ENCODE measurements at regions not wholly inside any gene's neighbourhood (a gene's known extent, or its start where the extent isn't known, plus 50 kb on each side); places are given as distances from the start of the nearest gene placed in this dataset.

GRCh38 chr6:40930045-40930444 is 109.0 kb downstream of the UNC5CL start:
- H2BK15ac ChIP-seq (ENCODE audit: low read length) = no peak overlapping the region
- H3K9ac ChIP-seq (ENCODE audit: low read depth, low read length, poor library complexity) = no peak overlapping the region
- no peak overlapping the region for H3K23ac ChIP-seq (ENCODE audit: low read depth, low read length, poor library complexity)
- no peak overlapping the region for H3K14ac ChIP-seq (ENCODE audit: low read length)
- no peaks in the 10 kb centered on the region for H3K9me3 ChIP-seq (replicated peaks in 1 of 2; ENCODE audit: control insufficient read depth in 2 of 2, insufficient read depth in 1 of 2, low read depth in 1 of 2, low read length in 2 of 2)
- H3K4me3 ChIP-seq (ENCODE audit: low read length in 2 of 2) = no peak overlapping the region
- H4K91ac ChIP-seq (ENCODE audit: low read depth, low read length, poor library complexity) = no peak overlapping the region
- H3K27me3 ChIP-seq (ENCODE audit: control insufficient read depth in 3 of 3, insufficient read depth in 3 of 3, low read depth in 1 of 3, low read length in 3 of 3) = no peaks in the 10 kb centered on the region
- DNase-seq (ENCODE audit: low spot score) = no peak
- H4K8ac ChIP-seq (ENCODE audit: low read depth, low read length) = no peak overlapping the region
- H3K18ac ChIP-seq (ENCODE audit: low read length) = no peak overlapping the region
- no peak overlapping the region for H3K4ac ChIP-seq (ENCODE audit: low read length)
- H3K4me2 ChIP-seq (ENCODE audit: insufficient read depth, low read length, poor library complexity, severe bottlenecking) = no peak overlapping the region
- no peak overlapping the region for H3K27ac ChIP-seq (replicated peaks; ENCODE audit: low read length)
- H2BK12ac ChIP-seq (ENCODE audit: low read length) = no peak overlapping the region
- H2BK5ac ChIP-seq (ENCODE audit: low read length) = no peak overlapping the region
- no peak overlapping the region for H2AK5ac ChIP-seq (ENCODE audit: low read depth, low read length)
- WGBS, 2 donors (ENCODE audit: extremely low coverage in 2 of 2, insufficient read length in 2 of 2, insufficient replicate concordance in 1 of 2) = no CpG with 5 or more reads among the region's 1 CpG
- H3K36me3 ChIP-seq (replicated peaks in 1 of 2; ENCODE audit: control insufficient read depth in 2 of 2, insufficient read depth in 2 of 2, low read length in 2 of 2) = no peaks in the 10 kb centered on the region
- H3K79me1 ChIP-seq (ENCODE audit: low read depth, low read length) = no peaks in the 10 kb centered on the region
- peaks cover 0 to 4% of the 10 kb centered on the region in 2 donors for H3K4me1 ChIP-seq (ENCODE audit: control insufficient read depth in 2 of 2, insufficient read depth in 1 of 2, low read depth in 1 of 2, low read length in 2 of 2)
- H2BK120ac ChIP-seq (ENCODE audit: low read depth, low read length) = no peak overlapping the region
- H2AFZ ChIP-seq (ENCODE audit: low read length) = no peak overlapping the region

GRCh38 chr6:40929176-40929575 is 109.8 kb downstream of the UNC5CL start:
- Histone ChIP-seq H2AK5ac (ENCODE audit: low read depth, low read length) (no peak overlapping the region), H3K4me2 (ENCODE audit: insufficient read depth, low read length, poor library complexity, severe bottlenecking) (no peak overlapping the region), H2BK12ac (ENCODE audit: low read length) (no peak overlapping the region), H2BK5ac (ENCODE audit: low read length) (no peak overlapping the region), H3K27me3 (ENCODE audit: control insufficient read depth in 3 of 3, insufficient read depth in 3 of 3, low read depth in 1 of 3, low read length in 3 of 3) (no peaks in the 10 kb centered on the region), H3K79me1 (ENCODE audit: low read depth, low read length) (no peaks in the 10 kb centered on the region), H3K23ac (ENCODE audit: low read depth, low read length, poor library complexity) (no peak overlapping the region), H3K27ac (replicated peaks; ENCODE audit: low read length) (no peak overlapping the region), H4K8ac (ENCODE audit: low read depth, low read length) (no peak overlapping the region), H2BK15ac (ENCODE audit: low read length) (no peak overlapping the region), H3K4me1 (ENCODE audit: control insufficient read depth in 2 of 2, insufficient read depth in 1 of 2, low read depth in 1 of 2, low read length in 2 of 2) (peaks cover 0 to 2% of the 10 kb centered on the region in 2 donors), H2BK120ac (ENCODE audit: low read depth, low read length) (no peak overlapping the region), H3K4me3 (ENCODE audit: low read length in 2 of 2) (no peak overlapping the region), H3K36me3 (replicated peaks in 1 of 2; ENCODE audit: control insufficient read depth in 2 of 2, insufficient read depth in 2 of 2, low read length in 2 of 2) (no peaks in the 10 kb centered on the region), H2AFZ (ENCODE audit: low read length) (no peak overlapping the region), H3K9me3 (replicated peaks in 1 of 2; ENCODE audit: control insufficient read depth in 2 of 2, insufficient read depth in 1 of 2, low read depth in 1 of 2, low read length in 2 of 2) (no peaks in the 10 kb centered on the region), H3K18ac (ENCODE audit: low read length) (no peak overlapping the region), H3K9ac (ENCODE audit: low read depth, low read length, poor library complexity) (no peak overlapping the region), H3K14ac (ENCODE audit: low read length) (no peak overlapping the region), H3K4ac (ENCODE audit: low read length) (no peak overlapping the region), H4K91ac (ENCODE audit: low read depth, low read length, poor library complexity) (no peak overlapping the region)
- no CpG with 5 or more reads among the region's 3 CpGs for WGBS, 2 donors (ENCODE audit: extremely low coverage in 2 of 2, insufficient read length in 2 of 2, insufficient replicate concordance in 1 of 2)
- no peak for DNase-seq (ENCODE audit: low spot score)

GRCh38 chr6:40928763-40929162 is 110.3 kb downstream of the UNC5CL start:
- H2BK15ac ChIP-seq (ENCODE audit: low read length) = no peak overlapping the region
- no peak overlapping the region for H3K18ac ChIP-seq (ENCODE audit: low read length)
- H3K27me3 ChIP-seq (ENCODE audit: control insufficient read depth in 3 of 3, insufficient read depth in 3 of 3, low read depth in 1 of 3, low read length in 3 of 3) = no peaks in the 10 kb centered on the region
- H3K4me1 ChIP-seq (ENCODE audit: control insufficient read depth in 2 of 2, insufficient read depth in 1 of 2, low read depth in 1 of 2, low read length in 2 of 2) = peaks cover 0 to 2% of the 10 kb centered on the region in 2 donors
- H4K91ac ChIP-seq (ENCODE audit: low read depth, low read length, poor library complexity) = no peak overlapping the region
- no peak overlapping the region for H3K27ac ChIP-seq (replicated peaks; ENCODE audit: low read length)
- DNase-seq (ENCODE audit: low spot score) = no peak
- H2BK12ac ChIP-seq (ENCODE audit: low read length) = no peak overlapping the region
- no peaks in the 10 kb centered on the region for H3K9me3 ChIP-seq (replicated peaks in 1 of 2; ENCODE audit: control insufficient read depth in 2 of 2, insufficient read depth in 1 of 2, low read depth in 1 of 2, low read length in 2 of 2)
- H3K4me3 ChIP-seq (ENCODE audit: low read length in 2 of 2) = no peak overlapping the region
- no peak overlapping the region for H3K4ac ChIP-seq (ENCODE audit: low read length)
- H3K36me3 ChIP-seq (replicated peaks in 1 of 2; ENCODE audit: control insufficient read depth in 2 of 2, insufficient read depth in 2 of 2, low read length in 2 of 2) = no peaks in the 10 kb centered on the region
- H2BK120ac ChIP-seq (ENCODE audit: low read depth, low read length) = no peak overlapping the region
- no peak overlapping the region for H3K9ac ChIP-seq (ENCODE audit: low read depth, low read length, poor library complexity)
- no peak overlapping the region for H3K4me2 ChIP-seq (ENCODE audit: insufficient read depth, low read length, poor library complexity, severe bottlenecking)
- H3K79me1 ChIP-seq (ENCODE audit: low read depth, low read length) = no peaks in the 10 kb centered on the region
- no peak overlapping the region for H4K8ac ChIP-seq (ENCODE audit: low read depth, low read length)
- no peak overlapping the region for H3K14ac ChIP-seq (ENCODE audit: low read length)
- no peak overlapping the region for H2BK5ac ChIP-seq (ENCODE audit: low read length)
- no peak overlapping the region for H3K23ac ChIP-seq (ENCODE audit: low read depth, low read length, poor library complexity)
- no peak overlapping the region for H2AFZ ChIP-seq (ENCODE audit: low read length)
- WGBS, 2 donors (ENCODE audit: extremely low coverage in 2 of 2, insufficient read length in 2 of 2, insufficient replicate concordance in 1 of 2) = no CpG with 5 or more reads among the region's 3 CpGs
- no peak overlapping the region for H2AK5ac ChIP-seq (ENCODE audit: low read depth, low read length)

GRCh38 chr6:40928307-40928706 is 110.7 kb downstream of the UNC5CL start:
- no CpG with 5 or more reads among the region's 1 CpG for WGBS, 2 donors (ENCODE audit: extremely low coverage in 2 of 2, insufficient read length in 2 of 2, insufficient replicate concordance in 1 of 2)
- H3K4me2 ChIP-seq (ENCODE audit: insufficient read depth, low read length, poor library complexity, severe bottlenecking) = no peak overlapping the region
- no peak overlapping the region for H2AFZ ChIP-seq (ENCODE audit: low read length)
- no peak overlapping the region for H3K27ac ChIP-seq (replicated peaks; ENCODE audit: low read length)
- H3K23ac ChIP-seq (ENCODE audit: low read depth, low read length, poor library complexity) = no peak overlapping the region
- H2BK5ac ChIP-seq (ENCODE audit: low read length) = no peak overlapping the region
- no peak overlapping the region for H3K18ac ChIP-seq (ENCODE audit: low read length)
- H3K36me3 ChIP-seq (replicated peaks in 1 of 2; ENCODE audit: control insufficient read depth in 2 of 2, insufficient read depth in 2 of 2, low read length in 2 of 2) = no peaks in the 10 kb centered on the region
- no peak for DNase-seq (ENCODE audit: low spot score)
- no peak overlapping the region for H4K8ac ChIP-seq (ENCODE audit: low read depth, low read length)
- no peak overlapping the region for H2BK15ac ChIP-seq (ENCODE audit: low read length)
- H3K79me1 ChIP-seq (ENCODE audit: low read depth, low read length) = no peaks in the 10 kb centered on the region
- H3K9me3 ChIP-seq (replicated peaks in 1 of 2; ENCODE audit: control insufficient read depth in 2 of 2, insufficient read depth in 1 of 2, low read depth in 1 of 2, low read length in 2 of 2) = no peaks in the 10 kb centered on the region
- H3K4me3 ChIP-seq (ENCODE audit: low read length in 2 of 2) = no peak overlapping the region
- no peak overlapping the region for H3K9ac ChIP-seq (ENCODE audit: low read depth, low read length, poor library complexity)
- H3K4me1 ChIP-seq (ENCODE audit: control insufficient read depth in 2 of 2, insufficient read depth in 1 of 2, low read depth in 1 of 2, low read length in 2 of 2) = peaks cover 0 to 2% of the 10 kb centered on the region in 2 donors
- H2BK120ac ChIP-seq (ENCODE audit: low read depth, low read length) = no peak overlapping the region
- H4K91ac ChIP-seq (ENCODE audit: low read depth, low read length, poor library complexity) = no peak overlapping the region
- no peak overlapping the region for H2AK5ac ChIP-seq (ENCODE audit: low read depth, low read length)
- no peak overlapping the region for H3K4ac ChIP-seq (ENCODE audit: low read length)
- no peaks in the 10 kb centered on the region for H3K27me3 ChIP-seq (ENCODE audit: control insufficient read depth in 3 of 3, insufficient read depth in 3 of 3, low read depth in 1 of 3, low read length in 3 of 3)
- H2BK12ac ChIP-seq (ENCODE audit: low read length) = no peak overlapping the region
- no peak overlapping the region for H3K14ac ChIP-seq (ENCODE audit: low read length)
